ENCODE measurements at regions not wholly inside any gene's neighbourhood (a gene's known extent, or its start where the extent isn't known, plus 50 kb on each side); places are given as distances from the start of the nearest gene placed in this dataset.

GRCh38 chr12:71360013-71360412 is 79.6 kb upstream of the LGR5 start:
- DNase-seq (ENCODE audit: low spot score) = no peak
- H3K36me3 ChIP-seq (ENCODE audit: insufficient read depth, low read length) = no peaks in the 10 kb centered on the region
- 0 out of 2 replicates have a peak, but pooled peaks cover 5% of the 10 kb centered on the region for H3K9me3 ChIP-seq (ENCODE audit: low read length)
- H3K27ac ChIP-seq (ENCODE audit: low read depth, low read length, poor library complexity, severe bottlenecking) = no peak overlapping the region
- POLR2A ChIA-PET = interaction anchor here (1.2 to 1.7 kb wide), 2 partner anchors 10 to 39 kb away, joined by 3 read pairs; no protein-coding TSS in a partner anchor
- H3K4me1 ChIP-seq (ENCODE audit: insufficient read depth, low read length, poor library complexity, severe bottlenecking) = no peaks in the 10 kb centered on the region
- H3K9me2 ChIP-seq (ENCODE audit: insufficient read depth, low read length) = no peaks in the 10 kb centered on the region
- CTCF ChIA-PET (ENCODE audit: unreplicated experiment) = no interaction called here
- no peak for TF ChIP-seq CTCF (conservative IDR thresholded peaks at IDR 0.05; ENCODE audit: low read length)
- TF ChIP-seq EZH2phosphoT487 (IDR thresholded peaks at IDR 0.05; ENCODE audit: borderline replicate concordance, low read depth, low read length) = no peak
- no peak overlapping the region for H2AFZ ChIP-seq (ENCODE audit: low read length)
- no peaks in the 10 kb centered on the region for H4K20me1 ChIP-seq (ENCODE audit: insufficient read depth, low read length)
- no peaks in the 10 kb centered on the region for H3K79me2 ChIP-seq (ENCODE audit: insufficient read depth, low read depth, low read length)
- no TSS peak for BruUV-seq (replicated peaks)
- intact Hi-C loops (cut with micrococcal nuclease; ENCODE audit: unreplicated experiment) = no loop called here
- H3K4me2 ChIP-seq (ENCODE audit: low read length) = no peak overlapping the region
- H3K4me3 ChIP-seq (ENCODE audit: low read depth, low read length, poor library complexity, severe bottlenecking) = no peak overlapping the region

- no peaks in the 10 kb centered on the region for H4K20me1 ChIP-seq (ENCODE audit: insufficient read depth, low read length)
- POLR2A ChIA-PET = interaction anchor here (1.2 kb wide), 1 partner anchor 10 kb away, joined by 4 read pairs; no protein-coding TSS in a partner anchor
- 0 out of 2 replicates have a peak, but pooled peaks cover 5% of the 10 kb centered on the region for H3K9me3 ChIP-seq (ENCODE audit: low read length)
- no peaks in the 10 kb centered on the region for H3K36me3 ChIP-seq (ENCODE audit: insufficient read depth, low read length)
- H3K4me1 ChIP-seq (ENCODE audit: insufficient read depth, low read length, poor library complexity, severe bottlenecking) = no peaks in the 10 kb centered on the region
- intact Hi-C loops (cut with micrococcal nuclease; ENCODE audit: unreplicated experiment) = no loop called here
- H3K9me2 ChIP-seq (ENCODE audit: insufficient read depth, low read length) = no peaks in the 10 kb centered on the region
- no peak overlapping the region for H2AFZ ChIP-seq (ENCODE audit: low read length)
- no peak for TF ChIP-seq EZH2phosphoT487 (IDR thresholded peaks at IDR 0.05; ENCODE audit: borderline replicate concordance, low read depth, low read length)
- TF ChIP-seq CTCF (conservative IDR thresholded peaks at IDR 0.05; ENCODE audit: low read length) = no peak
- no peak overlapping the region for H3K27ac ChIP-seq (ENCODE audit: low read depth, low read length, poor library complexity, severe bottlenecking)
- DNase-seq (ENCODE audit: low spot score) = no peak
- H3K4me3 ChIP-seq (ENCODE audit: low read depth, low read length, poor library complexity, severe bottlenecking) = no peak overlapping the region
- BruUV-seq (replicated peaks) = no TSS peak
- CTCF ChIA-PET (ENCODE audit: unreplicated experiment) = no interaction called here
- no peak overlapping the region for H3K4me2 ChIP-seq (ENCODE audit: low read length)
- H3K79me2 ChIP-seq (ENCODE audit: insufficient read depth, low read depth, low read length) = no peaks in the 10 kb centered on the region
Observed at GRCh38 chr12:71356569-71356968, 83.0 kb upstream of the LGR5 start.

GRCh38 chr12:71354871-71355270 is 84.7 kb upstream of the LGR5 start:
- Histone ChIP-seq H4K20me1 (ENCODE audit: insufficient read depth, low read length) (no peaks in the 10 kb centered on the region), H3K9me2 (ENCODE audit: insufficient read depth, low read length) (no peaks in the 10 kb centered on the region), H3K27ac (ENCODE audit: low read depth, low read length, poor library complexity, severe bottlenecking) (no peak overlapping the region), H3K4me3 (ENCODE audit: low read depth, low read length, poor library complexity, severe bottlenecking) (no peak overlapping the region), H3K9me3 (ENCODE audit: low read length) (no peaks in the 10 kb centered on the region), H3K79me2 (ENCODE audit: insufficient read depth, low read depth, low read length) (no peaks in the 10 kb centered on the region), H2AFZ (ENCODE audit: low read length) (no peak overlapping the region), H3K36me3 (ENCODE audit: insufficient read depth, low read length) (no peaks in the 10 kb centered on the region), H3K4me1 (ENCODE audit: insufficient read depth, low read length, poor library complexity, severe bottlenecking) (no peaks in the 10 kb centered on the region), H3K4me2 (ENCODE audit: low read length) (no peak overlapping the region)
- intact Hi-C loops (cut with micrococcal nuclease; ENCODE audit: unreplicated experiment) = no loop called here
- POLR2A ChIA-PET = interaction anchor here (0.6 kb wide), 1 partner anchor 8 kb away, joined by 3 read pairs; no protein-coding TSS in a partner anchor
- no TSS peak for BruUV-seq (replicated peaks)
- TF ChIP-seq CTCF (conservative IDR thresholded peaks at IDR 0.05; ENCODE audit: low read length) (no peak), EZH2phosphoT487 (IDR thresholded peaks at IDR 0.05; ENCODE audit: borderline replicate concordance, low read depth, low read length) (no peak)
- DNase-seq (ENCODE audit: low spot score) = no peak
- CTCF ChIA-PET (ENCODE audit: unreplicated experiment) = no interaction called here
